ENCODE measurements at regions not wholly inside any gene's neighbourhood (a gene's known extent, or its start where the extent isn't known, plus 50 kb on each side); places are given as distances from the start of the nearest gene placed in this dataset.

- Mint-ChIP-seq H3K9me3 (no peaks in the 10 kb centered on the region), H3K27me3 (ENCODE audit: low read depth) (peaks cover 22% of the 10 kb centered on the region), H3K4me3 (no peak overlapping the region), H3K4me1 (ENCODE audit: low read depth) (no peaks in the 10 kb centered on the region), H3K36me3 (ENCODE audit: insufficient read depth) (no peaks in the 10 kb centered on the region)
- ATAC-seq (no peak), DNase-seq (no peak)
Measured at GRCh38 chr1:147479864-147480564, 61.3 kb upstream of the BCL9 start.

- Mint-ChIP-seq H3K9me3 (no peaks in the 10 kb centered on the region), H3K4me1 (ENCODE audit: low read depth) (no peaks in the 10 kb centered on the region), H3K27me3 (ENCODE audit: low read depth) (peaks cover 22% of the 10 kb centered on the region), H3K4me3 (no peak overlapping the region), H3K36me3 (ENCODE audit: insufficient read depth) (no peaks in the 10 kb centered on the region)
- ATAC-seq = no peak
- DNase-seq = no peak
Measured at GRCh38 chr1:147480565-147480935, 60.8 kb upstream of the BCL9 start.

GRCh38 chr1:147486876-147487656, 54.2 kb upstream of the BCL9 start:
- Mint-ChIP-seq H3K27me3 (ENCODE audit: low read depth) (peaks cover 8% of the 10 kb centered on the region), H3K9me3 (no peaks in the 10 kb centered on the region), H3K36me3 (ENCODE audit: insufficient read depth) (no peaks in the 10 kb centered on the region), H3K4me1 (ENCODE audit: low read depth) (no peaks in the 10 kb centered on the region), H3K4me3 (no peak overlapping the region)
- DNase-seq (no peak), ATAC-seq (no peak)

- H3K36me3 Mint-ChIP-seq (ENCODE audit: insufficient read depth) = no peaks in the 10 kb centered on the region
- ATAC-seq = no peak
- no peak for DNase-seq
Measured at GRCh38 chr1:147491098-147491497, 50.2 kb upstream of the BCL9 start.

More at GRCh38 chr1:147491098-147491497, 50.2 kb upstream of the BCL9 start:
- Mint-ChIP-seq H3K4me1 (ENCODE audit: low read depth) (no peaks in the 10 kb centered on the region), H3K4me3 (no peak overlapping the region), H3K27me3 (ENCODE audit: low read depth) (no peaks in the 10 kb centered on the region), H3K9me3 (no peaks in the 10 kb centered on the region)
